HEK293 (cell line): ENCODE measurements at regions not wholly inside any gene's neighbourhood (a gene's known extent, or its start where the extent isn't known, plus 50 kb on each side); places are given as distances from the start of the nearest gene placed in this dataset.

Experiments
- CTCF ChIA-PET: fragments of 350-600 bp; formaldehyde crosslinking; extraction: SDS; loops from one replicate; lab custom pipeline; 2021; ENCODE audit warnings: antibody characterized with exemption; lab: Yijun Ruan, JAX
- POLR2A ChIA-PET: fragments of 300-600 bp; formaldehyde crosslinking; extraction: SDS; loops from one replicate; lab custom pipeline; 2020; ENCODE audit warnings: antibody characterized with exemption, inconsistent platforms; lab: Yijun Ruan, JAX
- H3K27ac ChIP-seq: fragments of 200-500 bp; sonication (Bioruptor generic); 2 replicates; pipeline ENCODE4 v1.5.1; 2014; ENCODE audit warnings: low read depth, low read length, control low read depth, inconsistent platforms; ENCODE audit errors: extremely low read depth
- H3K36me3 ChIP-seq, 2 experiments: fragments of 200-500 bp in 1 of 2; sonication (Bioruptor generic) in 1 of 2; 1 replicate in 1 of 2; 2 replicates in 1 of 2; pipeline ENCODE4 v1.5.1; 2014 to 2017; ENCODE audit warnings: inconsistent platforms in 2 of 2, low read length in 2 of 2; ENCODE audit not compliant: control insufficient read depth in 2 of 2, insufficient read depth in 1 of 2
- H3K4me1 ChIP-seq: fragments of 200-500 bp; sonication (Bioruptor generic); 2 replicates; pipeline ENCODE4 v1.5.1; 2014; ENCODE audit warnings: mild to moderate bottlenecking, low read length, inconsistent platforms; ENCODE audit not compliant: control insufficient read depth, insufficient read depth
- H3K4me3 ChIP-seq: 2 replicates; pipeline ENCODE4 v1.5.1; 2011; ENCODE audit warnings: low read depth, mild to moderate bottlenecking, control low read depth, low read length, moderate library complexity
- H3K9me3 ChIP-seq: fragments of 200-500 bp; sonication (Bioruptor generic); 2 replicates; pipeline ENCODE4 v1.5.1; 2014; ENCODE audit warnings: low read depth, low read length, inconsistent platforms; ENCODE audit not compliant: control insufficient read depth, insufficient read depth
- ATF2 ChIP-seq: fragments of 450-650 bp; formaldehyde crosslinking; IDR thresholded peaks from 2 replicates; pipeline ENCODE4 v1.5.1; 2016; ENCODE audit warnings: missing biosample characterization, missing genetic modification characterization, low read depth
- GLIS1 ChIP-seq: fragments of 450-650 bp; formaldehyde crosslinking; IDR thresholded peaks from 2 replicates; pipeline ENCODE4 v1.5.1; 2016; ENCODE audit warnings: missing biosample characterization, missing genetic modification characterization
- HOXA7 ChIP-seq: sonication (generic); formaldehyde crosslinking; IDR thresholded peaks from 2 replicates; pipeline ENCODE4 v1.8.1; 2022; ENCODE audit warnings: missing genetic modification reagents, borderline replicate concordance
- HOXD13 ChIP-seq: sonication (generic); formaldehyde crosslinking; IDR thresholded peaks from 2 replicates; pipeline ENCODE4 v1.8.0; 2022; ENCODE audit warnings: missing genetic modification reagents, borderline replicate concordance
- PRDM6 ChIP-seq: fragments of 450-650 bp; formaldehyde crosslinking; IDR thresholded peaks from 2 replicates; pipeline ENCODE4 v1.5.1; 2017; ENCODE audit warnings: missing biosample characterization, missing genetic modification characterization
- SCRT2 ChIP-seq: fragments of 450-650 bp; formaldehyde crosslinking; IDR thresholded peaks from 2 replicates; pipeline ENCODE4 v1.5.1; 2016; ENCODE audit warnings: missing biosample characterization, missing genetic modification characterization
- TCF7L2 ChIP-seq: IDR thresholded peaks from 2 replicates; pipeline ENCODE4 v1.6.1; 2011; ENCODE audit warnings: low read depth, mild to moderate bottlenecking, inconsistent platforms, low read length, moderate library complexity, borderline replicate concordance
- WT1 ChIP-seq: fragments of 450-650 bp; formaldehyde crosslinking; IDR thresholded peaks from 2 replicates; pipeline ENCODE4 v1.5.1; 2016; ENCODE audit warnings: missing biosample characterization, missing genetic modification characterization
- YY2 ChIP-seq: fragments of 450-650 bp; formaldehyde crosslinking; IDR thresholded peaks from 2 replicates; pipeline ENCODE4 v1.5.1; 2016; ENCODE audit warnings: missing biosample characterization, missing genetic modification characterization
- ZBTB17 ChIP-seq: fragments of 450-650 bp; formaldehyde crosslinking; IDR thresholded peaks from 2 replicates; pipeline ENCODE4 v1.5.1; 2016; ENCODE audit warnings: missing biosample characterization, missing genetic modification characterization
- ZBTB20 ChIP-seq: fragments of 450-650 bp; formaldehyde crosslinking; IDR thresholded peaks from 2 replicates; pipeline ENCODE4 v1.5.1; 2016; ENCODE audit warnings: missing biosample characterization, missing genetic modification characterization
- ZEB2 ChIP-seq: fragments of 450-650 bp; formaldehyde crosslinking; IDR thresholded peaks from 2 replicates; pipeline ENCODE4 v1.5.1; 2016; ENCODE audit warnings: missing biosample characterization, missing genetic modification characterization
- ZFP41 ChIP-seq: fragments of 450-650 bp; formaldehyde crosslinking; IDR thresholded peaks from 2 replicates; pipeline ENCODE4 v1.5.1; 2016; ENCODE audit warnings: missing biosample characterization, missing genetic modification characterization, borderline replicate concordance
- ZIC2 ChIP-seq: fragments of 450-650 bp; formaldehyde crosslinking; IDR thresholded peaks from 2 replicates; pipeline ENCODE4 v1.5.1; 2016; ENCODE audit warnings: missing biosample characterization, missing genetic modification characterization
- ZNF174 ChIP-seq: fragments of 450-650 bp; formaldehyde crosslinking; IDR thresholded peaks from 2 replicates; pipeline ENCODE4 v1.5.0; 2017; ENCODE audit warnings: missing biosample characterization, mild to moderate bottlenecking, missing genetic modification characterization
- ZNF23 ChIP-seq: fragments of 450-650 bp; formaldehyde crosslinking; IDR thresholded peaks from 2 replicates; pipeline ENCODE4 v1.5.1; 2016; ENCODE audit warnings: missing biosample characterization, missing genetic modification characterization, borderline replicate concordance
- ZNF350 ChIP-seq: fragments of 450-650 bp; formaldehyde crosslinking; IDR thresholded peaks from 2 replicates; pipeline ENCODE4 v1.5.0; 2017; ENCODE audit warnings: missing biosample characterization, mild to moderate bottlenecking, missing genetic modification characterization
- ZNF513 ChIP-seq: fragments of 450-650 bp; IDR thresholded peaks from 2 replicates; pipeline ENCODE4 v1.5.1; 2018; ENCODE audit warnings: missing biosample characterization, missing genetic modification characterization
- ZNF558 ChIP-seq: fragments of 450-650 bp; formaldehyde crosslinking; IDR thresholded peaks from 2 replicates; pipeline ENCODE4 v1.5.1; 2016; ENCODE audit warnings: missing biosample characterization, missing genetic modification characterization
- ZNF561 ChIP-seq: fragments of 450-650 bp; IDR thresholded peaks from 2 replicates; pipeline ENCODE4 v1.5.1; 2018; ENCODE audit warnings: missing biosample characterization, missing genetic modification characterization, borderline replicate concordance
- ZNF629 ChIP-seq: fragments of 450-650 bp; formaldehyde crosslinking; IDR thresholded peaks from 2 replicates; pipeline ENCODE4 v1.5.1; 2017; ENCODE audit warnings: missing biosample characterization, missing genetic modification characterization
- ZNF792 ChIP-seq: fragments of 450-650 bp; formaldehyde crosslinking; IDR thresholded peaks from 2 replicates; pipeline ENCODE4 v1.5.1; 2016; ENCODE audit warnings: missing biosample characterization, missing genetic modification characterization
- ZSCAN16 ChIP-seq: fragments of 450-650 bp; formaldehyde crosslinking; IDR thresholded peaks from 2 replicates; pipeline ENCODE4 v1.5.1; 2016; ENCODE audit warnings: missing biosample characterization, missing genetic modification characterization
- ZXDB ChIP-seq: fragments of 450-650 bp; formaldehyde crosslinking; IDR thresholded peaks from 2 replicates; pipeline ENCODE4 v1.5.1; 2016; ENCODE audit warnings: missing biosample characterization, missing genetic modification characterization
- TF ChIP-seq, protein P1 (sequence below): fragments of 450-650 bp; formaldehyde crosslinking; IDR thresholded peaks from 2 replicates; pipeline ENCODE4 v1.5.1; 2017; ENCODE audit warnings: missing biosample characterization, missing genetic modification characterization

- CTCF ChIA-PET = interaction anchor here (1.7 kb wide), 1 partner anchor 40 kb away, joined by 5 read pairs; no protein-coding TSS in a partner anchor
- POLR2A ChIA-PET = no interaction called here
- TF ChIP-seq ZNF558 (no peak), GLIS1 (tag by site-specific recombination) (peak; percentile 95), ZIC2 (tag by site-specific recombination) (0 out of 2 replicates have a peak, but pooled peaks have one; percentile 12), ZNF350 (tag by site-specific recombination) (no peak), ATF2 (0 out of 2 replicates have a peak, but pooled peaks have one; percentile 11)
- Histone ChIP-seq H3K4me3 (no peak overlapping the region), H3K36me3 (no peaks in the 10 kb centered on the region), H3K9me3 (no peaks in the 10 kb centered on the region), H3K4me1 (peaks cover 18% of the 10 kb centered on the region), H3K27ac (no peak overlapping the region)
Measured at GRCh38 chr1:201598973-201599372, 60.0 kb downstream of the NAV1 start.

- Histone ChIP-seq H3K36me3 (no peaks in the 10 kb centered on the region), H3K4me3 (no peak overlapping the region), H3K9me3 (no peaks in the 10 kb centered on the region), H3K27ac (peak overlapping the region; percentile 12; the same call in 1 of the 2 replicates), H3K4me1 (peaks cover 15% of the 10 kb centered on the region)
- ChIA-PET POLR2A (no interaction called here), CTCF (interaction anchor here (1.7 kb wide), 1 partner anchor 40 kb away, joined by 5 read pairs; no protein-coding TSS in a partner anchor)
- TF ChIP-seq WT1 (tag by site-specific recombination) (peak; percentile 37), ZSCAN16 (no peak), ZNF629 (0 out of 2 replicates have a peak, but pooled peaks have one; percentile 15), PRDM6 (tag by site-specific recombination) (peak; percentile 90), HOXD13 (no peak), ZFP41 (tag by site-specific recombination) (no peak), SCRT2 (tag by site-specific recombination) (0 out of 2 replicates have a peak, but pooled peaks have one; percentile 85), ZNF174 (tag by site-specific recombination) (no peak), ZEB2 (tag by site-specific recombination) (0 out of 2 replicates have a peak, but pooled peaks have one; percentile 19), GLIS1 (tag by site-specific recombination) (peak; percentile 44; the same call in 1 of the 2 replicates)
- TF ChIP-seq, protein P1, sequence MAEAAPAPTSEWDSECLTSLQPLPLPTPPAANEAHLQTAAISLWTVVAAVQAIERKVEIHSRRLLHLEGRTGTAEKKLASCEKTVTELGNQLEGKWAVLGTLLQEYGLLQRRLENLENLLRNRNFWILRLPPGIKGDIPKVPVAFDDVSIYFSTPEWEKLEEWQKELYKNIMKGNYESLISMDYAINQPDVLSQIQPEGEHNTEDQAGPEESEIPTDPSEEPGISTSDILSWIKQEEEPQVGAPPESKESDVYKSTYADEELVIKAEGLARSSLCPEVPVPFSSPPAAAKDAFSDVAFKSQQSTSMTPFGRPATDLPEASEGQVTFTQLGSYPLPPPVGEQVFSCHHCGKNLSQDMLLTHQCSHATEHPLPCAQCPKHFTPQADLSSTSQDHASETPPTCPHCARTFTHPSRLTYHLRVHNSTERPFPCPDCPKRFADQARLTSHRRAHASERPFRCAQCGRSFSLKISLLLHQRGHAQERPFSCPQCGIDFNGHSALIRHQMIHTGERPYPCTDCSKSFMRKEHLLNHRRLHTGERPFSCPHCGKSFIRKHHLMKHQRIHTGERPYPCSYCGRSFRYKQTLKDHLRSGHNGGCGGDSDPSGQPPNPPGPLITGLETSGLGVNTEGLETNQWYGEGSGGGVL (tag by site-specific recombination) = peak; percentile 90
Measured at GRCh38 chr1:201599548-201599947, 60.6 kb downstream of the NAV1 start.

DNA sequence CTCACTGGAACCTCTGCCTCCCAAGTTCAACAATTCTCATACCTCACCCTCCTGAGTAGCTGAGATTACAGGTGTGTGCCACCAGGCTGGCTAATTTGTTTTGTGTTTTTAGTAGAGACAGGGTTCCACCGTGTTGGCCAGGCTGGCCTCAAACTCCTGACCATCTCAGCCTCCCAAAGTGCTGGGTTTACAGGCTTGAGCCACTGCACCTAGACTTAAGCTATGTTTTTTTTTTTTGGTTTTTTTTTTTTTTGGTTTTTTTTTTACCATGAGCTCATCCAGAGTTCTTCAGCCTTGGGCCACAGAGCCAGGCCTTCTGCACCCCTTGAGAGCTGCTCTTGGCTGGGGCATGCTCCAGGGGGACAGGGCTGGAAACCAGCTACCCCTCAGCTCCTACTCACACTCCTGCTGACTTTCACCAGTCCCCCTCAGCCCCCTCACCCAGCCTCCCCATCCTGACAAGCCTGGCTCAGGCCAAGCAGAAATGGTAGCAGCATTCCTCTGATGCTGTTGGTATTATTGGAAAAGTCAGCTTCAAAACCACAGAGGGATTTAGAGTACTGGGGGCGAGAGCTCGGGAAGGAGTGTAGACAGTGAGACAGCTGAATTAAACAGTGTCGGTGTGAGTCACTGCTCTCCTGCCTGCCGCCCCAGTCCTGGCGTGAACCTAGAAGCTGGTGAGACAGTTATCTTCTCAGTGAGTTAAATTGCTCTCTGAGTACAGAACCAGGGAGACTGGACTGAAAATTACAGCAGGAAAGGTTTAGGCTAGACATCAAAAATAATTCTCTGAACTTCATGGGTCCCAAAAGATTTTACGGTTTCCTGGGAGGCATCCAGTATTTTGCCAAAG lies 63.7 kb downstream of the NAV1 start:
- no peak overlapping the region for H3K4me3 ChIP-seq
- no peaks in the 10 kb centered on the region for H3K36me3 ChIP-seq
- POLR2A ChIA-PET = interaction anchor here (0.6 to 1.0 kb wide), 4 partner anchors 9 to 242 kb away, joined by 3 to 7 read pairs (median 4); no protein-coding TSS in a partner anchor
- H3K9me3 ChIP-seq = no peaks in the 10 kb centered on the region
- peak overlapping the region; percentile 25; the same call in 1 of the 2 replicates for H3K27ac ChIP-seq
- CTCF ChIA-PET = interaction anchor here (0.6 to 1.5 kb wide), 10 partner anchors 15 to 270 kb away, joined by 3 to 5 read pairs (median 4); no protein-coding TSS in a partner anchor
- peaks cover 15% of the 10 kb centered on the region for H3K4me1 ChIP-seq
- TF ChIP-seq ZXDB (tag by site-specific recombination) (no peak), HOXA7 (CRISPR knock-in tag) (no peak), ZNF792 (tag by site-specific recombination) (no peak), ZNF23 (tag by site-specific recombination) (no peak), TCF7L2 (no peak), ZNF513 (tag by site-specific recombination) (no peak), ZNF629 (peak; percentile 63), ZNF561 (tag by site-specific recombination) (no peak), ZBTB17 (tag by site-specific recombination) (no peak), ZBTB20 (tag by site-specific recombination) (peak; percentile 42; the same call in 1 of the 2 replicates), YY2 (tag by site-specific recombination) (no peak)
